Head of caudate nucleus (tissue), 42 donors: ENCODE measurements at regions not wholly inside any gene's neighbourhood (a gene's known extent, or its start where the extent isn't known, plus 50 kb on each side); places are given as distances from the start of the nearest gene placed in this dataset.

ENCODE experiments used
- DNase-seq, 42 donors: peaks; one replicate each; pipeline versions ENCODE4 v3.0.0 to v3.0.0-alpha.2; 2020 to 2021; ENCODE audit warnings: mixed read lengths in 7 of 42
- intact Hi-C: fragments of 100-400 bp; cut with DNase I; formaldehyde crosslinking; loops from one replicate; pipeline ENCODE4 v1.15.0; 2022

DNA sequence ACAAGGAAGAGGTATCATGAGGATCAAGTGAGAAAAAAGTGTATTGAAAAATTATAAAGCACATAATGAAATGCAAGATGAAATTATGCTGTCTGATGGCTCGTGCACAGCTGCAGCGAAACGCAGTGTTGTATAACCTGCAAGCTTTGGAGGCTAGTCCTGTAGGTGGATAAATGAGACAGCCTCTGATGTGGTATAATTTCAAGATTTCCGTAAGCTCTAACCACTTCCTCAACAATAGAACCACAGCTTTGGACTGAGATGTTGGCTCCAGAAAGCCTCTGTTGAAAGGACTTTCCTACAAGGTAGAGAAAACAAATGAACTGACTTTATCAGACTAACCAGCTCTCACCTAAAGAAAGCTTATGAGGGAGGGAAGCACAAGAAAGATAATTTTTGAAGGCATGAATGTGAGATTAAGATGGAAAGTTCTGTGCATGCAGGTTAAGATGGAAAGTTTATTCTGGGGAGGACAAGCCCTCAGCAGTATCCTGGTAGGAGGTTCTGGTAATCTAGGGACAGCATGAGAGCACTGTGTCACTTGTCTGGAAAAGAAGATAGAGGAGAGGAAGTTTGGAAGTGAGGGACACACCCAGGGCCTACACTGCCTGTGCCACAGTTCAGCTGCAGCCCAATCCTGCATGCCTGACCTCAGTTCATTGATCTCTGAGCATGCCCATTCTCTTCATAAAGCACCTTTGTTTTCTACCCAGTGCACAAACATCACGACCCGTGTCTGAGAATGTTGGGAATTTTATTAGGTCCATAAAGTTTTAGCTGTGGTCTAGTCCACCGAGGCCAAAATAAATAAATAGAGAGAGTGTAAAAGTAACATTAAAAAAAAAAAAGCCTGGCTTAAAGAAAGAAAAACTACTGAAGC is 161.5 kb upstream of the SFRP2 start:
- no peak for DNase-seq
- intact Hi-C loops: no loop called here

DNA sequence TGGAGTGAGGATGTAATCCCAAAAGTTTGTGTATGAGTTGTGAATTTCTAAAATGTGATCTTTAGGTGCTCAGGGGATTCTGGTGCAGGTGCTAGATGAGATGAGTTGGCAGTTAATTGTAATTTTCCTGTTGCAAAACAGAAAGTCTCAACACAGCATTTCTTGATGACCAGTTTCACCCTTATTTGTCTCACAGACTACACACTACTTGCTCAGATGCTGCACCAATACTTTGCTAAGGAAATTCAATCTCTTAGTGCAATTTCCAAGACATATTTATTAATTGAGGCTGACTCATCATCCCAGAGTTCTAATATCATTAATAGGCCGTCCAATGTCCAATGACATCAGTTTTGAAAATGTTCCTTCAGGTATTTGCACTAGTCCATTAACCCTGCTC is 159.2 kb upstream of the SFRP2 start:
- DNase-seq: no peak
- intact Hi-C loops: no loop called here

DNA sequence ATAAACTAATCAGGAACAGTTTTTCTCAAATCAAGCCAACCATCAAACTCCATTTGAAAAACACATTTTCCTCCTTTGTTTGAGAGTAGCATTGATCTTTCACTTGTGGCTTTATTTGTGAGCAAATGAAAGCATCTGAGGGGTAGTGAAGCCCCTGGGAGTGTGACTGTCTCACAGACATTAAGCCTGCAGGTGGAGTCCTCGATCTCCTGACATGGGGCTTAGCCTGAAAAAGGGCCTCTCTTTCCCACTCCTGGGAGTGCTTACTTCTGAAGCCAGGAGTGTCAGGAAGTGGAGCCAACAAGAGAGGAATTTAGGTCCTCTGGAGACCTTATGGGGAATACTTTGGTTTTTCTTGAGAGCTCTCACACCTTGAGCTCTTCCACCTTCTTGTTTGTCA is 158.2 kb upstream of the SFRP2 start:
- intact Hi-C loops: no loop called here
- DNase-seq: no peak

DNA sequence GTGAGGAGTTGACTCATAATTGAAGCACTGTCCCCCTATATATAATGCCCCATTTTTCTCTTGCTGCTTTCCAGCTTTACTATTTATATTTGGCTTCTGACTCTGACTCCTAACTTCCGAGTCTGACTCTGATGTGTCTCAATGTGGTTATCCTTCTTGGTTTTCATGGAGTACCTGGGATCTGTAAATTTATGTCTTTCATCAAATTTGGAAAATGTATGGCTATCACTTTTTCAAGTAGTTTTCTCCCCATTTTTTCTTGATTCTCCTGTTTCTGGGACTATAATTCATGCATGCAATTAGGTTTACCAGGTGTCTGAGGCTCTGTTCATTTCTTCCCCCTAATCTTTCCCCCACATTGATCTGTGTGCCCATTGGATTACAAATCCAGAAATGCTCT is 156.8 kb upstream of the SFRP2 start:
- DNase-seq: no peak
- intact Hi-C loops: no loop called here

DNA sequence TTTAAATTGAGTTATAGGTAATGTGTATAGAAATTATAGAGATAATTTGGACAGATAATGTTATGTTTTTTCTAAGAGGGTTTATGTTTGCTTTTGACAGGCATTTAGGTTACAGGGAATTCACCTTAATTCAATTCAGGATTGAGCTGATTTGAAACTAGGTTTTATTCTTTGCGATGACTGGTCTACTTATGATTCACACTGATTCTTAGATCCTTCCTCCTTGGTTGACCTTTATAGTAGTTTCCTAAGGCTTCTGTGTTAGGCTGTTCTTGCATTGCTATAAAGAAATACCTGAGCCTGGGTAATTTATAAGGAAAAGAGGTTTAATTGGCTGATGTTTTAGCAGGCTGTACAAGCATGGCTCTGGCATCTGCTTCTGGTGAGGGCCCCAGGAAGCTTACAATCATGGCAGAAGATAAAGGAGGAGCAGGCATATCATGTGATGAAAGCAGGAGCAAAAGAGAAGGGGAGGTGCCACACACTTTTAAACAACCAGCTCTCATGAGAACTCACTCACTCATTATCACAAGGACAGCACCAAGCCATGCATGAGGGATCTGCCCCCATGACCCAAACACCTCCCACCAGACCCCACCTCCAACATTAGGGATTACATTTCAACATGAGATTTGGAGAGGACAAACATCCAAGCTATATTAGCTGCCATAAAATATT is 155.0 kb upstream of the SFRP2 start:
- intact Hi-C loops: no loop called here
- no peak for DNase-seq

DNA sequence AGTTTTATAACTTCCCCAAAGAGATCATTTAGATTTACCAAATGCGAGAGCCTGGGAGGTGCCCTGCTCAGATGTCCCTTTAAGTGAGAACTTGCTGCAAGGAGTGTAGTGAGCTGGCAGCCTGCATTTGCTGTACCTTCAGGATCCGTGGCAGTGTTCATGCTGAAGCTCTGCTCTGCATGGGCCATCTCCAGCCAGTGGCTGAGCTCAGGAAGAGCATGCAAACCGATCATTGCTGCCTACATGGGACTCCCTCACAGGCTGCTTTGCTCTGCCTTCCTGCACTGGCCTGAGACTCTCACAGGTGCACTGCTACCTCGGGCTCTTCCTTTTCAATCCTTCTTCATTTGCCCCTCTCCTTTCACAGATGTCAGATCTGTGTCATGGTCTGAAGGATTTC is 152.0 kb upstream of the SFRP2 start:
- intact Hi-C loops: no loop called here
- no peak for DNase-seq

DNA sequence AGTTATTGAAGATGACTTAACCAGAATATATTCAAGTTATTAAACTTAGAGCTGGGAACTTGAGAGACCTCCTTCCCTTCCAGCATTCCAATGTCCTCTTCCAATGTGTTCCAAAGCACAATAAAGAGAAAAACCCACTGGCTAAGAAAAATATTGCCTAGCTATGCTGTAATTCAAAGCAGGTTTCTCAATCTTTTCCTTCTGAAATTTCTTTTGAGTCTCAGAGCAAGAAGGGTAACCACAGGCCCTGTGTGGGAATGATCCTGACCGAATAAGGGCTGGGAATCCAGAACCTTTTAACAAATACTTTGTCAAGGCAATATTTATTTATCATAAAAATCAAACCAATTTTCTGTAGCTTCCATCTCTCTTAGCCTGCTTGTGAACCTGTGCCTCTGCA is 150.7 kb upstream of the SFRP2 start:
- intact Hi-C loops: no loop called here
- no peak for DNase-seq

DNA sequence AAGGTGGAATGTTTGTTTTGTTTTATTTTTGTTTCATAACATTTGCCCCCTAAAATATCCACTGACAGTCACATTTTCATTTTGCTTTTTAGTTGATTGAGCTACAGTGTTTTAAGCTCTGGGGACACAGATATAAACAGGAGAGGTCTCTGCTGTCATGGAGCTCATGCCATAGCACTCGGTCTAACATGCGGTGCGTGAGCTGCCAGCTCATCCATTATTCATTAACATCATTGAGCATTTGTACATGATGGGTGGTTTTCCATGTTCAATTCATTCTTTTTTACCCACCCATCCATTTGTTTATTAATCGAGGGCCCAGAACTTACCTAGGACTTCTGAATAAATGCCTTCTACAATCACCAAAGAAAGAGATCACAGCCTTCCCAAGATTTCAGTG is 150.1 kb upstream of the SFRP2 start:
- intact Hi-C loops: no loop called here
- DNase-seq: no peak

DNA sequence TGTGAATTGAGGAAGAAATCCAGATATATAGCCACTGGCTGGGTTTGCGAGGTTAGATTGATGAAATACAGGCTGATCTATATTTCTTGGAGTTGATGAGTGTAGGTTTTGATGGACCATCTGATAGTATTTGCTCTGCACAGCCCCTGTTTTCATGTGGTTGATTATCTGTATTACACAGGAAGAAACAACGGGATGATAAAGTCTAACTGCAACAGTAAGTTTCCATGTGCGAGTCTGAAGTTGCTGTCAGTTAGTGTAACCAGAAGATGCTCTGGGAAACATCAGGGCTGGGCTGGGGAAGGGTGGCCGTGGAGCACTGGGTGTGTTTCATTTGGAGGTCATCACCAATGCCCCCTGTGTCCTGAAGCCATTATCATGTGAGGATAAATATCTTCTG is 148.4 kb upstream of the SFRP2 start:
- intact Hi-C loops: no loop called here
- no peak for DNase-seq

DNA sequence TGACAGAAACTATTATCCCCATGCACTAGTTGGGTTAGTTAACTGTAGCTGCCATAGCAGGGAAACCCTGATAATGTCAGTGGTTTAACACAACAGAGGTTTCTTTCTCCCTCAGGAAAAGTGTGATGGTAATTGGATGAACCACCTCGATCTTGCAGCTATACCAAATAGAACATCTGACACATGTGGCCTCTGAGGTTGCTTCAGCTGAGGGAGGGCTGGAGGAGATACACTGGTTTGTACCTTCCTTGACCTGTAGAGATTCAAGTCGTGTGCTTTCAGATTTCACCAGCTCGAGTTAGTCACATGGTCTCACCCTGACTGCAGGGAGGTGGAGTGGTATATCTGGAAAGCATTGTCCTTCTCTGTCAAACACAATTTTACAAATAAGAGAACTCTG is 147.2 kb upstream of the SFRP2 start:
- no peak for DNase-seq
- intact Hi-C loops: no loop called here

DNA sequence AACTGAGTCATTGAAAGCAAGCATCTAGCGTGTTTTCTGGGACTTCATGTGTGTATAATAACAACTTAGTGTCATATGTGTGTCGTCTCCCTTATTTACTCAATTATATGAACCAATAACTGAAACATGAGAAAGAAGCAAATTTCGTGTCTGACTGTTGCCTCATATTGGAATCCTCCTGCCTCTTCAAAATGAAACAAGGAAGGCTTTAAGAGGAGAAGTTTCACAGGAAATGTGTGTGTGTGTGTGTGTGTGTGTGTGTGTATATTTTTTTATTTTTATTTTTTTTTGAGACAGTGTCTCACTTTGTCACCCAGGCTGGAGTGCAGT is 145.8 kb upstream of the SFRP2 start:
- intact Hi-C loops: no loop called here

DNA sequence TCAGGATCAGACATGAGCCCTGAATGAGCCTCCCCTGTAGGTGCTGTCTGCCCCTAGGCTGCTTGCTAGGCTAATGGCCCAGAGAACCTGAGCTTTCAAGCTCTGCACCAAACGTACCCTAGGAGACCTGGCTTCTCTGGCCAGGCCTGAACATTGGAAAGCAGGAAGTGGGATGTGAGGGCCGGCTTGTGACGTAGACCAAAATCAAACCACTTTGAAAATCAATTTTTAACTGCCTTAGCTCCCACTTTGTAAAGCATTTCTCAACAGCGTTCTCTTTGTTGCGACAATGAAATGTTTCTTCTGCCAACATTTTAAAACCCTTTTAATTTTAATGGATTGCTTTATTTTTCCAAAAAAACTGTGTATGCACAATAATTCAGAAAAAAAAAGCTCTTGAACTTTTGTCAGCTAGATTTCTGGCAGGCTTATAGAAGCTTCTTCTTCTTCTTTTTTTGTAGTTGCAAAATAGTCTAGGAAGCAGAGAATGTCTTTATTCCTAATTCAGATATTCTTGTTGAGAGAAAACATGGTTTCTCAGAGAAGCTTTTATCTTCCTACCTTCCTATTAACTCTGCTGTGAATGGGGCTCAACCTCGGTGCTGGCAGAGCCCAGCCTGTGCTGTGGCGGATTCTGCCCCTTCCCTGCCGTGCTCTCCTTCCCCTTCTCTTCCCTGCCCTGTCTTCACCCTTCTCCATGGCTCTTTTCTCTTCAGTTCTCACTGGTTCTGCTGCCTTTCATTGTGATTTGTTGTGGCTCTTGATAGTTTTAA is 145.2 kb upstream of the SFRP2 start:
- intact Hi-C loops: no loop called here
- DNase-seq: no peak

More for the DNA sequence above, 145.8 kb upstream of the SFRP2 start:
- DNase-seq: no peak

DNA sequence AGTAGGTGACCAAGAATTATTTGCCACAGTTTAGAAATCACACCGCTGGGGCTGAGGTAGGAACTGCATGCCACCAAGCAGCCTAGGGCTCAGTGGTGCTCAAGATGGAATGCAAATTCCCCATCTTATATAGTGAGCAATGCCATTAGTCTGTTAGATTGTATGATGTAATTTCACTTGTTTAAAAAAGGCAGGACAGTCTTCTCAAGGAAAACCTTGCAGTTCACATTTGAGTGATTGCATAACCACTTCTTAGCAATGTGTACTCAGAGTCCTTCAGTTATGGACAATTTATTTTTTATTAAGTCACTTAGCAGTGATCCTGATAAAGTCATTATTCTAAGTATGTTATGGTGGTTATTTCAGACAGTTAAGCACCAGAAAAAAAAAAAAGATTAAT is 142.9 kb upstream of the SFRP2 start:
- no peak for DNase-seq
- intact Hi-C loops: no loop called here

DNA sequence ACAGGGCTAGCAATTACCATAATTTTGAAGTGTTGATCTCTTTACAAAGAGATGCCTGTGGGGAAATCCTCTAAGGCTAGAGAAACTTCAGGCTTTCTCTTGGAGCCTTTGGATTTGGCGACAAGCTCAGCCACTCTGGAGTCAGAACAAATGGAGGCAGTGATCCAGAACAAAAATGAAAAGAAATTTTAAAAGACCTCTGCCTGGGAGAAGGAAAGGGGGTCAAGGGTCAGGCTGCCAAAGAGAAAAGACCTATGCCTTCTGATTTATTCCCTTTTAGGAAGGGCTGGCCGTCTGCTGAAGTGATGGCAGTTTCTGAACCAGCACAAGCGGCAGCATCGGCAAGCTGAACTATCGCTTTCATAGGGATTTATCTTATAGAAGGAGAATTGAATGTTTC is 140.8 kb upstream of the SFRP2 start:
- peak in 5 of 42 donors; percentile 3 to 13 (median 8) for DNase-seq

DNA sequence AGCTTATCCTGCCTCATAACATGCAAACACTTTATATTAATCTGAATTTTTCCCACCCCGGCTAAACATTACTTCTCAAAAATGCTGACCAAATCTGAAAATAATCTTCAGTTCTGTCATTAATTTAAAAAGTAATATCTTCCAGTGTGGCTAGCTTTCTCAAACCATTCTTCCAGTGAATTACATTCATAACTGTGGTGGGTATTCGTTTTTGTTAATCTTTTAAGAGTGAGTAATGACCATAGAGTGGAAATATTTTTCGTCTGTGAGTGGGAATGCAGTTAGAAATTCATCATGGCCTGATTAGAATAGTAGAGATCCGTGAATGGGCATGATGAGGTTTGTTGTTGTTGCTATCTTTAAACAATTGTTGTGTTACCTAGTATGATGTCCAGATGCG is 138.6 kb upstream of the SFRP2 start:
- no peak for DNase-seq
- intact Hi-C loops: no loop called here

More for the DNA sequence above, 140.8 kb upstream of the SFRP2 start:
- intact Hi-C loops: no loop called here

DNA sequence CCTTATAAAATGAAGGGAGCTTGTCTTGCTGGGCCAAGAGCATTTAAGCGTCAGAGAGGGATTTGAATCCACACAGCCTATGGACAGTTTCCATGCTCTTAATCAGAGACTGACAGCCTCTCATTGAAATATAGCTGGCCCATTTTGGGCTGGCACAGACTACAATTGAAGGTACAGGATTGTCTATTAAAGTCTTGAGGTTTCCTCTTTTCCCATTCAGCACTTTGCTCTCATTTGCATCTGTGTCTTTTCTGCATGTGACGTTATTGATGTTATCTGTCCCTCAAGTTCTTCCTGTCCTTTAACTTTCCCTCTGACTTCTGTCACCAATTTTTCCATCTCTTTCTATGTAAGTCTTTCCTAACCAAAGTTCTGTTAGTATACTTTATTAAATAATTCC is 133.3 kb upstream of the SFRP2 start:
- intact Hi-C loops: no loop called here
- no peak for DNase-seq

DNA sequence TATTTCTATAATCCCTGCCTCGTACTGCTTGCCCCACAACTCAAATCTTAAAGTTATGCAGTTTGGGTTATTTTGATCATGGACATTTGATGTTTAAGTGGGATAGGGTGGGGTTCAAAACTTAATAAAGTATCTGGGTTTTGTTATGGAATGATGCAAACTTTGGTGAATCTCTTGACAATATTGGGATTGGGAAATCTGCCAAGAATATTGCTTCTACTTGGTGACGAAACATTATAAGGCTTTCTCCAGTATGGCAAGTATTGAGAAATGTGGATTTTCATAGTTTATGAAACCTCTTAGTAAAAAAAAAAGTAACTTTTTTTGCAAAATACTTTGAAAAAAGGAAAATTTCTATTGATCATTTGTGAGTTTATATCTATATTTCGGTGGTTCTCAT is 130.8 kb upstream of the SFRP2 start:
- DNase-seq: no peak
- intact Hi-C loops: no loop called here

DNA sequence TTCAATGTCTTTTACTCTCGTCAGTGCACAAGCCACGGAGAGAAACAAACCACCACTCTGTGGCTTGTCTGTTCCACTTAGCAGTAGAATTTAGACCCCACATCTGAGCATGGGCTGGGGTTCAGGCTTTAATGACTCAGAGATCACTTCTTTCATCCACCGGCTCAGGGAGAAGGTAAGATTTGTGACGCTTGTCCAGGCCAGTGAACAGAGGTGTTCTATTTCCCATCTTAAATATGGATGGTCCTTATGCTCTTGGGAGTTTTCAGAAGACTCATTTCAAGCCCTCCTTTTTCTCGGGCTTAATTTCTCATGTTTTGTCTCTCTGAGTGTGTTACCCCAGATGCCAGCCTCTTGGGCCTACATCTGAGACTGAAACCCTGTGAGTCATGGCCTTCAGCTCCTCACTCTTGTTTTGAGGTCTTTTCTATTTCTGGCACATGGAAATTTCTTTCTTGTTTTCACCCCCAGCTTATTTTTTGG is 127.4 kb upstream of the SFRP2 start:
- no peak for DNase-seq
- intact Hi-C loops: no loop called here

DNA sequence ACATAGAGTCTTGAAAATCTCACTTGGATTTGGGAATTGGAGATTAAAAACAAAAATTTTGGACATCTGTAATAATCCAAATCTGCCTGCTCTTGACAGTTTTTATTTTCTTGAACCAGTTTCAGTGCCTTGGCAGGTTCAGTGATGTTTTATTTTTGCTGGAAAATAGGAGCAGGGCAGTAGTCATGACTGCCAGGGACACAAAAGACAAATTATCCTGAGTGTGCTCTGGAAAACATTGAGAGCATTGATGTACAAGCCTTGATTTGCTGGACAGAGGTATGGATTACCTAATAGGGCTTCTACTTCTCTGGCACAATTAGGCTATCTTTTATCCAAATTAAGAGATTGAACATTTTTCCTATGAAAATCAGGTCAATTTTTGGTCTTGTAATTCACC is 123.4 kb upstream of the SFRP2 start:
- DNase-seq: no peak
- intact Hi-C loops: no loop called here

DNA sequence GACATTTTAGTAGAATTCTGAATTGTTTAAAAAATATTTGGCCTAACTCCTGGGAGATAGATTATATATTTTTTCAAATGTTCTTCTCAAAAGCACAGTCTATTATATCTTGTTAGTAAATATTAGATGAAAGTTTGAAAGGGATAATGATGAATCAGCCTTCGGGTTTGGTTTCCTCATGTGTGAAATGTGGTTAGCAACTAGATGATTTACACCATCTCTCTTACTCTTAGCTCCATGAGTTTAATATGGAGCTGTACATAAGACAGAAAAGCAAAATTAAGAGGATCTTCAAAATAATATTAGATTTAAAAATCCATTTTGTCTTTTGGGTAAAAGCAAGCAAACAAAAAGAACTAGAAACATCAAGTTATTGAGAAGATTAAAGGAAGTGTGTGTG is 120.8 kb upstream of the SFRP2 start:
- no peak for DNase-seq
- intact Hi-C loops: no loop called here
